Testis (tissue), 2 donors: ENCODE measurements at regions not wholly inside any gene's neighbourhood (a gene's known extent, or its start where the extent isn't known, plus 50 kb on each side); places are given as distances from the start of the nearest gene placed in this dataset.

ENCODE experiments used
- DNase-seq: peaks from one replicate; pipeline ENCODE4 v3.0.0-alpha.2; 2019
- H3K27ac ChIP-seq, 2 donors: fragments of 200-600 bp; sonication (generic); one replicate each; pipeline ENCODE4 v1.5.1; 2019
- H3K27me3 ChIP-seq: fragments of 200-600 bp; sonication (generic); one replicate; pipeline ENCODE4 v1.5.1; 2019
- H3K36me3 ChIP-seq: fragments of 200-600 bp; sonication (generic); one replicate; pipeline ENCODE4 v1.5.1; 2017; ENCODE audit warnings: low read depth; ENCODE audit errors: missing control alignments
- H3K4me1 ChIP-seq: fragments of 200-600 bp; sonication (generic); one replicate; pipeline ENCODE4 v1.5.1; 2019
- H3K4me3 ChIP-seq, 2 donors: fragments of 200-600 bp; sonication (generic); one replicate each; pipeline ENCODE4 v1.5.1; 2017 to 2019
- H3K9me3 ChIP-seq: fragments of 200-600 bp; sonication (generic); one replicate; pipeline ENCODE4 v1.5.1; 2017
- POLR2A ChIP-seq: fragments of 450-650 bp; IDR thresholded peaks from one replicate; pipeline ENCODE4 v1.6.1; 2017; ENCODE audit warnings: antibody characterized with exemption, mild to moderate bottlenecking, moderate library complexity
- WGBS, 2 donors: methylation state at CpG; one replicate each; pipeline ENCODE4 v1.1.5; 2018; 5-methylcytosine and 5-hydroxymethylcytosine counted together
- intact Hi-C: fragments of 100-400 bp; cut with DNase I; formaldehyde crosslinking; loops from one replicate; pipeline ENCODE4 v1.15.1; 2023; ENCODE audit warnings: low total_unique reads
- TF ChIP-seq, protein P1 (sequence below), 3 experiments: fragments of 450-650 bp in 2 of 3; fragments of 200-600 bp in 1 of 3; sonication (generic) in 1 of 3; IDR thresholded peaks; one replicate each; pipeline ENCODE4 v1.5.1; 2016 to 2019; ENCODE audit warnings: antibody characterized with exemption in 3 of 3, mild to moderate bottlenecking in 2 of 3, moderate library complexity in 1 of 3

DNA sequence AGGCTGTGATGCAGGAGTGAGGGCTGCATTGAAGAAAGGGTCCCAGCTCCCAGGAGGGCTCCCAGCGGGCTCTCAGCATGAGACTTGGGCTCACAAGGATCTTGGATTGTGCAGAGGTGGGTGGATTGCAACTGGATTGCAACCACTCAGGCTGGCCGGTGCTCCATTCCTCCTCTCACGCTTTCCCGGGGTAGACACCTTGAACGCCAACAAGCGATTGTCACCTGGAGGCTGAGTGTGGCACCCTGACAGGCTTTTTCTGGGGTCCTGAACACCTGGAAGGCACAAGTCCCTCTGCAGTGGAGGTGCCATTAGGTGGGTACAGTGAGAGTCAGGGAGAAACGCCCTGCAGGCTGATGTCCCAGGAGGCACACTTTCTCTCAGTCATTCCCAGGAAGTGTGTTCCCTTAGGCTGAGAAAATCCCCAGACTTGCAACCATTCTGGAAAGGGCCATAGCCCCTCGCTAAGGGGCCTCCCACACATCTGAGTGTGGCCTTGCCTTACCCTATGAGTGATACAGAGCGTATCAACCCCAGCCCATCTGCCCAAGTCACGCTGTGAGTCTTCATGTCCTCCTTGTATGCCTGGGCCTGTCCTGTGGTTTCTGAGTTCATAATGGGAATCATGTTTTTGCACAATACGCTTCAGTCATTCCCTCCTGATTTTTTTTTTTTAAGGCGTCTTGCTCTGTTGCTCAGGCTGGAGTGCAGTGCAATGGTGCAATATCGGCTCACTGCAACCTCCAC is 488.1 kb downstream of the IRX1 start:
- no peak for DNase-seq
- Histone ChIP-seq H3K9me3 (no peaks in the 10 kb centered on the region), H3K27ac (no peak overlapping the region), H3K36me3 (no peaks in the 10 kb centered on the region), H3K4me1 (no peaks in the 10 kb centered on the region), H3K27me3 (no peaks in the 10 kb centered on the region), H3K4me3 (no peak overlapping the region)
- intact Hi-C loops, result no loop called here
- TF ChIP-seq, protein P1, sequence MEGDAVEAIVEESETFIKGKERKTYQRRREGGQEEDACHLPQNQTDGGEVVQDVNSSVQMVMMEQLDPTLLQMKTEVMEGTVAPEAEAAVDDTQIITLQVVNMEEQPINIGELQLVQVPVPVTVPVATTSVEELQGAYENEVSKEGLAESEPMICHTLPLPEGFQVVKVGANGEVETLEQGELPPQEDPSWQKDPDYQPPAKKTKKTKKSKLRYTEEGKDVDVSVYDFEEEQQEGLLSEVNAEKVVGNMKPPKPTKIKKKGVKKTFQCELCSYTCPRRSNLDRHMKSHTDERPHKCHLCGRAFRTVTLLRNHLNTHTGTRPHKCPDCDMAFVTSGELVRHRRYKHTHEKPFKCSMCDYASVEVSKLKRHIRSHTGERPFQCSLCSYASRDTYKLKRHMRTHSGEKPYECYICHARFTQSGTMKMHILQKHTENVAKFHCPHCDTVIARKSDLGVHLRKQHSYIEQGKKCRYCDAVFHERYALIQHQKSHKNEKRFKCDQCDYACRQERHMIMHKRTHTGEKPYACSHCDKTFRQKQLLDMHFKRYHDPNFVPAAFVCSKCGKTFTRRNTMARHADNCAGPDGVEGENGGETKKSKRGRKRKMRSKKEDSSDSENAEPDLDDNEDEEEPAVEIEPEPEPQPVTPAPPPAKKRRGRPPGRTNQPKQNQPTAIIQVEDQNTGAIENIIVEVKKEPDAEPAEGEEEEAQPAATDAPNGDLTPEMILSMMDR (IDR thresholded peaks at IDR 0.05), result no peak
- TF ChIP-seq POLR2A, result no peak
- WGBS, 2 donors, result 85 to 86% methylated on average over 9 to 13 of the region's 13 CpGs

DNA sequence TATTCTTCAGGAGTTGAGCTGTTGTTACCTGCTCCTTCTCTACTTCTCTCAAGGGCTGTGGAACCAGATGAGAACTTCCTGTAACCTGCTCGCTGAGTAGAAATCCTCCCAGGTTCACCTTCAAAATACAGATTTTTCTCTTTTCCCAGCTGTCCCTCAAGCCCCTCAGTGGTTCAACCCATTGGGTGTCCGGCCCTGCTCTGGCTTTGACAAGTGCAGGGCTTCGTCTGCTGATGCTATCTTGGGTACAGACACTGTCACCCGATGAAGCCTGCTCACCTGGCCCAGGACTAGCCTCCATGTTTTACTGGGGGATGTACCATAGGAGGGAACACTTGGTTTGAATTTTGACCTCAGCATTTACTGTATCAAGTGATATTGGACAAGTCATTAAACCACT is 490.4 kb downstream of the IRX1 start:
- Histone ChIP-seq H3K4me1 (no peaks in the 10 kb centered on the region), H3K36me3 (no peaks in the 10 kb centered on the region), H3K27me3 (no peaks in the 10 kb centered on the region), H3K9me3 (no peaks in the 10 kb centered on the region), H3K4me3 (no peak overlapping the region), H3K27ac (no peak overlapping the region)
- WGBS, 2 donors, result 81 to 82% methylated on average over 4 of the region's 4 CpGs
- TF ChIP-seq, protein P1 (IDR thresholded peaks at IDR 0.05), result no peak
- TF ChIP-seq POLR2A, result no peak
- DNase-seq, result no peak
- intact Hi-C loops, result no loop called here

DNA sequence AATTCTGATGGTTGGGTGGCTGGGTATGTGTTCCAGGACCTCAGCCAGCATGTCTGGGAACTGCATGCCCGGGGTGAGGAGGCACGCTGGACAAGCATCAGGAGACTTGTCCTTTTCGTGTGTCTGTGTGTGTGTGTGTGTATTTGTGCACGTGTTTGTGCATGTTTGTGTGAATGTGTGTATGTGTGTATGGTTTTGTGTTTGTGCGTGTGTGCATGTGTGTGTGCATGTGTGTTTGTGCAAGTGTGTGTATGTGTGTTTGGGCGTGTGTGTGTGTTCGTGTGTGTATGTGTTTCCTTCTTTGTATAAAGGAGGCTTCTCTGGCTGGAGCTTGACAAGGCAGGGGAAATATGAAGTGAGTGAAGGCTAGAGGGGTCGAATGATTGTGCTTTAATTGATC is 491.5 kb downstream of the IRX1 start:
- Histone ChIP-seq H3K9me3 (no peaks in the 10 kb centered on the region), H3K4me1 (no peaks in the 10 kb centered on the region), H3K27ac (no peak overlapping the region), H3K27me3 (no peaks in the 10 kb centered on the region), H3K36me3 (no peaks in the 10 kb centered on the region), H3K4me3 (no peak overlapping the region)
- TF ChIP-seq, protein P1 (IDR thresholded peaks at IDR 0.05), result no peak
- TF ChIP-seq POLR2A, result no peak
- DNase-seq, result no peak
- intact Hi-C loops, result no loop called here
- 76 to 85% methylated on average over 8 of the region's 8 CpGs for WGBS, 2 donors

DNA sequence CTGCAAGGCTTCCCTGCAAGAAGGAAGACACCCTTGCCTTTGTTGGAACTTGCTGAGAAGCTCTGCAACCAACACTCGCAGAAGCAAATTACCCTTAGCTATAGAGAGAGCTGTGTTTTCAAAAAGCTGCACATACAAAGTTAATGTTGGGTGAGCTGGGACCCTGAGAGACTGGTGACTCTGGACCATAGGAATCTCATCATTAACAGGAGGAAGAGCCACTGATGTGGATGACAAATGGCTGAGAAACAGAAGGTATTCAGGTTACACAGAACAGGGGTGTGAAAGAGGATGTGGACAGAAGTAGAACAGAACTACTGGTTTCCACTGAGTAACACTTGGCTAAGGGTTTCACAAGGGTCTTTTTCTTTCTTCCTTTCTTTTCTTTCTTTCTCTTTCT is 493.5 kb downstream of the IRX1 start:
- no peaks in the 10 kb centered on the region for H3K4me1 ChIP-seq
- H3K36me3 ChIP-seq, result no peaks in the 10 kb centered on the region
- 86 to 90% methylated on average over 1 of the region's 1 CpG for WGBS, 2 donors
- H3K9me3 ChIP-seq, result no peaks in the 10 kb centered on the region
- intact Hi-C loops, result no loop called here
- no peak for DNase-seq
- H3K4me3 ChIP-seq, result no peak overlapping the region
- TF ChIP-seq POLR2A, result no peak
- TF ChIP-seq, protein P1 (IDR thresholded peaks at IDR 0.05), result no peak
- no peak overlapping the region for H3K27ac ChIP-seq
- no peaks in the 10 kb centered on the region for H3K27me3 ChIP-seq

DNA sequence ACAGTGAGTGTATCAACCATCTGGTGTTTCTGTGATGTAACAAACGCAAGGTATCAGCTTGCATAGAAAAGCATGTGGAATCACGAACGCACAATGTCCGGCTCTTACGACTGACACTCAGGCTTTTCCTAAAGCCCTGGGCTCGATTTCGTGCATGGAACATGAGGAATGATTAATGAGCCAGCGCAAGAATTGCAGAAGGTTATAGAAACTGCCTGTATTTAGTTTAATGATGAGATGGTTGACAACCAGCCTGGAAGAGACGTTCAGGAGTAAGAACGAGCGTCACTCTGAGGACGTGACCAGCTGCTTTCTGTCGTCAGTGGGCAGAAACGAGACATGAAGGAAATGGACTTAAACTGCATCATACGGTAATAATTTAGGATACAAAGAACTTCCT is 497.6 kb downstream of the IRX1 start:
- DNase-seq, result no peak
- intact Hi-C loops, result no loop called here

More for the DNA sequence above, 497.6 kb downstream of the IRX1 start:
- TF ChIP-seq, protein P1 (IDR thresholded peaks at IDR 0.05), result no peak
- TF ChIP-seq POLR2A, result no peak
- Histone ChIP-seq H3K27ac (no peak overlapping the region), H3K36me3 (no peaks in the 10 kb centered on the region), H3K9me3 (no peaks in the 10 kb centered on the region), H3K27me3 (no peaks in the 10 kb centered on the region), H3K4me1 (no peaks in the 10 kb centered on the region), H3K4me3 (no peak overlapping the region)
- WGBS, 2 donors, result 83 to 84% methylated on average over 15 of the region's 15 CpGs
